HG03066 (cell line): ENCODE measurements at regions not wholly inside any gene's neighbourhood (a gene's known extent, or its start where the extent isn't known, plus 50 kb on each side); places are given as distances from the start of the nearest gene placed in this dataset.
"Not testable (repeated sequence)": the region's sequence is repeated elsewhere in the genome, so short reads cannot be mapped to it uniquely, and the experiment has no call there.

ENCODE experiments used
- ATAC-seq: cut with Tn5 transposase; IDR thresholded peaks from one replicate; pipeline ENCODE4 v1.9.1; 2021; ENCODE audit warnings: low read depth; ENCODE audit not compliant: unreplicated experiment

DNA sequence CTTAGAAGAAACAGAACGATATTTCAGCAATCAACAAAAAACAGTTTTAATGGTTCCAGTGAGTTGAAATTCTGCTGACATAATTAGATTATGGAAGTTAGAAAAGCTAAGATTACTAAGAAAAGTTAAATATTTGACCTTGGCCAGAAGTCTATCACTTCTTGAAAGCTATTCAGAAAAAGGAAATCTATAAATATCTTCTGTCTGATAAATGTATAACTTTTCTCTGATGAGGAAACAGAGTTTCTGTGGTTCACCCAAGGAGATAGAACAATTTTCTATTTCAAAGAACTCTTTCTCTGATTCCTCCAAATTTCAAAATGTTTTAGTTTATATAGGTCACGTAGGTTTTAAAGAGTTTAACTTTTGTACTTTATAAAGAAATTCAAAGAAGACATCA lies 438.4 kb upstream of the CHORDC1 start:
- no peak for ATAC-seq

DNA sequence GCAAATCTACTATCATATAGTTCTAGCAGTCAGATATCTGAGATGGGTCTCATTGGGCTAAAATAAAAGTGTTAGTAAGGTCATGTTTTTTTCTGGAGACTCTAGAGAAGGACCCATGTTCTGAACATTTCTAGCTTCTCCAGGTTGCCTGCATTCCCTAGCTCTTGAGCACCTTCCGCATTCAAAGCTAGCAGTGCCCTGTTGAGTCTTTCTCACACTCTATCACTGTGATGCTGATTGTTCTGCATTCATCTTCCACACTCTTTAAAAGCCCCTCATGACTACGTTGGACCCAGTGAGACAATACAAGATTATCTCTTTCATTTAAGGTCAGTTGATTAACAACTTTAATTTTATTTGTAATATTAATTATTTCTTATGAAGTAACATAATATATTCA lies 433.3 kb upstream of the CHORDC1 start:
- ATAC-seq, result no peak

DNA sequence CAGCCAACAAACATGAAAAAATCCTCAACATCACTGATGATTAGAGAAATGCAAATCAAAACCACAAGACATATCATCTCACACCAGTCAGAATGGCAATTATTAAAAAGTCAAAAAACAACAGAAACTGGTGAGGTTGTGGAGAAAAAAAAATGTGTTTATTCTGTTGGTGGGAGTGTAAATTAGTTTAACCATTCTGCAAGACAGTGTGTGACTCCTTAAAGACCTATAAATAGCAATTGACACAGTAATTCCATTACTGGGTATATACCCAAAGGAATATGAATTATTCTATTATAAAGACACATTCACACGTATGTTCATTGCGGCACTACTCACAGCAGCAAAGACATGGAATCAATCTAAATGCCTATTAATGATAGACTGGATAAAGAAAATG lies 427.3 kb upstream of the CHORDC1 start:
- ATAC-seq, result no peak

DNA sequence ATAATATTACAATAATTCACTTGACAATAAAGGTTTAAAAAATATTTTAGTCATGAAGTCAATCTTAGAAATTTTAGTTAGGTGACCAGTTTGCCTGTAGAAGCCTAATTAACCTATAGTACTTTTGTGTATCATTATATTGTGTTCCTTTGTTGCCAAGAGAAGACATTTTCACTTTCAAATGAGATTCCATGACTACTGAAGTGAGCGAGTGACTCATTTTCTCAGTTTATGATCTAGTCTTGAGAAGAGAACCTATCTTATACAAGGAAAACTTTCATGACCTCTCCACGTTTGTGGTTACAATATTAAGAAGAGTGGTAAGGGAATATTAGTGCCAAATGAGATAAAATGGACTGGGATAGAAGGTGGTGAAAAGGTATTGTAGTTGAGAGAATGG lies 423.9 kb upstream of the CHORDC1 start:
- no peak for ATAC-seq

DNA sequence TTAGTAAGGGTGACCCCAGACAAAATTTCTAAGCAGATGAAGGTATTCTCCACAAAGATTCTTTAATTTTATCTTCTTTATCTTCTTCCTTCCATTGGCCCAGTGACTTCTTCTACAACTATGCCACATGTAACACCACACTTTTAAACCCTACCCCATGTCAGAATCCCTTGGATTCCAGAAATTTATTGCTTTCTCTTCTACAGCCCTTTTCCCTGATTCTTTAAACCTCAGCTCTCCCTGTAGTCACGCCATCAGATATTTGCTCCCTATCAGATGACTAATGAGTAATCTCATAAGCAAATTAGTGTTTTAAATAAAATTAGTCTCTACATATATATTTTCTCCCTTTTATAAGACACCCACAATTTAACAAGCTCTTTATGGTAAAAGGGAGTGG lies 423.4 kb upstream of the CHORDC1 start:
- ATAC-seq, result no peak

DNA sequence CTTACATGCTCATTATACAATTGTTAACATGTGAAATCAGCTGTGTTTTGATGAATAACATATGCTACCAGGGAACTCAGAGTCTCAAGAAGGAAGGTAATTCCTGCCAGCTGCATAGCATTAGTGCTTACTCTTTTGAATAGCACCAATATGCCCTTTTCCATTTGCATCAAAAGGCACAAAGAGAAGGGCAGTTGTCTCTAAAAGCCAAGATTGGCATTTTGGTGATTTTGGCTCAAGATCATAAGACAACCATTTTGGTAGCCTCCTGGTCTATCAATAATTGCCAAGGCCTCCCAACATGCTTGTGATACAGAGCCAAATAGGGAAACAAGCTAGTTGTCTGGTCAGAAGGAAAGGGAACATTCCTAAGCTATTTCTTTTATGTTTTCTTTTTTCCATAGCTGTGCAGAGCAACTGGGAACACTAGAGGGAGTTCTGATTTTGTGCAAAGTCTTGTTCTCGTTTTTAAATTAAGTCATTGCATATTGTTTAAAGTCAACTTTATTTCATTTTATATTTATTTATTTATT lies 416.7 kb upstream of the CHORDC1 start:
- ATAC-seq, result no peak

DNA sequence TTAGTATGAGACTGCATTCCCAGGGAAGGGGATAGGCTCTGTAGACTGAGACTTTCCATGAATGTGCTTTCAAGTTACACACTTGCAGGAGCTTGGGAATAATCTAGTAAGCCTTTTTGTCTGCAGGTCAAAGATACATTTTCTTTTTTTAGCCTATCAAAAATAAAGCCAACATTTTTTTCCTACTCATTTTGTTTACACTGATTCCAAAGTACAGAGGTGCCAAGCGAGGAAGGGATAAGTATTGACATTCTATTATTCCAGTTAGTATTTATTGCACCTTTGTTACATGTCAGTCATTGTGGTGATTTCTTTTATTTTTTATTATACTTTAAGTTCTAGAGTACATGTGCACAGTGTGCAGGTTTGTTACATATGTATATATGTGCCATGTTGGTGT lies 413.0 kb upstream of the CHORDC1 start:
- ATAC-seq, result no peak

DNA sequence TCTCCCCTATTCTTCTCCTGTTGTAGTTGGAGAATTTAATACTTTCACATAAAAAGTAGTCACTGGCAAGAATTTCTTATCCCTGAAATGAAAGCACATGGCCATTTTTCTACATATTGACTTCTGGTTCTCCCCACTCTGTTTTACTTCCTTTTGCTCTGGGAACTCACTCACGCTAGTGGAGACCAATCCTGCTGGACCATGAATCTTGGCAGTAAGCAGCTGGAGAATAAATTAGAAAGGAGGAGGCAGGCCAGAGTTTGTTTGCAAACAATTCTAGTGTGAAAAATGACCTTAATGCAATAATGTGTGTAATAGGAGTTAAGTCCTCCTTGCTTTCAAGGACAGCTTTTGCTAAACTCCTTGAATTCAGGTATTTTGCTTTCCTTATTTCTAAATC lies 412.3 kb upstream of the CHORDC1 start:
- ATAC-seq, result no peak

DNA sequence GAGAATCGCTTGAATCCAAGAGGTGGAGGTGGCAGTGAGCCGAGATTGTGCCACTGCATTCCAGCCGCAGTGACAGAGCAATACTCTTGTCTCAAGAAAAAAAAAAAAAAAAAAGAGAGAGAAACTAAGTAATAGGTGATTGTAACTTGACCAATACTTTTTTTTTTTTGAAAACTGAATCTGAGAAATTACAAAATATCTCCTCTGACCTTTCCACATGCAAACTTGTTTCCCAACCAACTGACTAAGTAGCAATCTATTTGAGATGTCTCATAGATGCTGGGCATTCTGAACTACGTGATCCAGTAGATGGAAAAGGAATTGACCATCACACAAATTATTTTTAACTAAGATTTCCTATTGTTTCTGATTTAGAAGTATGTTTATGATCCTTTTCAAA lies 407.3 kb upstream of the CHORDC1 start:
- no peak for ATAC-seq

DNA sequence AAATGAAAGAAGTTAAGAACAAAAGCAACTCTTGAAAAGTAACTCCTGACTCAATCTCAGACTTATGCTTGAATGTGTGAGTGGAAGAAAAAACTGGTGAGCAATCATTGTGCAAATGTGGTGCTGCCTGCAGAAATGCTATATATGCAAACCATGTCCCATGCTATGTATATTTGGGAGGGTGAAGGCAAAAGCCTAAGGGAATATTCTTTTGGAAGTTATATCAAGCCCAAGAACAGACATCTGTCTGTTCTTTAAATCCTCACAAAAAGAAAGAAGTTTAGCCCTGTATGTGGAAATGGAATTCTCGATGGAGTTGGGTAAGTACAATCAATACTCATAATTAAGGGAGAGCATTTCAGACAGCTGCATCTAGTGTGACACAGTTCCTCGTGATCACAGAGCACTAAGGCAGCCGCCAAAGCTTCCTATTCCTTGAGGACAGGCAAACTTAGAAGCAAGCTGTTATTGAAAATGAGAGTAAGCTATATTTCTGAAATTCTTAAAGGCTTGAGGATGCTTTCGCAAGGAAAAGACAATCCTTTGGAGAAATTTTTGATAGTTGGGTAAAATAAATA lies 406.5 kb upstream of the CHORDC1 start:
- no peak for ATAC-seq

DNA sequence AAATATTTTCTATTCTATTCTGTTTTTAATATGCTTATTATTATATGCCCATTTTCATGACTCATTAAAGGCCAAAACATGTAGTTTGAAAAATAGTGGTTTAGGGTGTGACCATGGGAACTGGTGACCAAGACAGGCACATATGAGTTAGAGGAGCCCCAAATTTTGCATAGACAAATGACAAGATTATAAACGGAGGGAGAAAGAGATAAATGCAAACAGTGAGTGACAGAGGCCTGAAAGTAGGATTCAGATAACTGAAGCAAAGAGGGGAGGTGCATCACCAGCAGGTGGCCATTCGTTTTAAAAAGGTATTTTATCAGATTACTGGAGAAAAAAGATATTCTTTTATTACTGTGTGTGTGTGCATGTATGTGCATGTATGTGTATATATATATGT lies 391.5 kb upstream of the CHORDC1 start:
- no peak for ATAC-seq

DNA sequence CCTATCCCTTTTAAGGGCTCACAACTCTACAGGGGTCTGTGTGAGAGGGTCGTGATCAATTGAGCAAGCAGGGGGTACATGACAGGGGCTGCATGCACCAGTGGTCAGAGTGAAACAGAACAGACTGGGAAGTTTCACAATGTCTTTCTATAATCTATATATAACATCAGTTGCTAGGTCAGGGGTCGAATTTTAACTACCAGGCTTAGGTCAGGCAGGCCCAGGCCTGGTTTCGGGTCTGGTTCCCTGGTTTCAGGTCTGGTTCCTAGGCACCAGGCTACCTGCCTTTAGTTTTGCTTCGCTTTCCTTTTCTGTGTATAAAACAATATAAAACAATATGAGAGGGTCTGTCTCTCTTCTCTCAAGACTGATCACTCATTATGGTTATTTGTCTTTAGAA lies 390.2 kb upstream of the CHORDC1 start:
- ATAC-seq, result not testable (repeated sequence)

DNA sequence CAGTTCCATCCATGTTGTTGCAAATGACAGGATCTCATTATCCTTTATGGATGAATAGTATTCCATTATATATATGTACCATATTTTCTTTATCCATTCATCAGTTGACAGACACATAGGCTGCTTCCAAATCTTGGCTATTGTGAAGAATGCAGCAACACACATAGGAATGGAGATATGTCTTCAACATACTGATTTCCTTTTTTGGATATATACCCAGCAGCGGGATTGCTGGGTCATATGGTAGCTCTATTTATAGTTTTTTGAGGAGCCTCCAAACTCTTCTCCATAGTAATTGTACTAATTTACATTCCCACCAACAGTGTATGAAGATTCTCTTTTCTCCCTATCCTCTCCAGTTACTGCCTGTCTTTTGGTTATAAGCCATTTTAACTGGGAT lies 383.9 kb upstream of the CHORDC1 start:
- no peak for ATAC-seq

DNA sequence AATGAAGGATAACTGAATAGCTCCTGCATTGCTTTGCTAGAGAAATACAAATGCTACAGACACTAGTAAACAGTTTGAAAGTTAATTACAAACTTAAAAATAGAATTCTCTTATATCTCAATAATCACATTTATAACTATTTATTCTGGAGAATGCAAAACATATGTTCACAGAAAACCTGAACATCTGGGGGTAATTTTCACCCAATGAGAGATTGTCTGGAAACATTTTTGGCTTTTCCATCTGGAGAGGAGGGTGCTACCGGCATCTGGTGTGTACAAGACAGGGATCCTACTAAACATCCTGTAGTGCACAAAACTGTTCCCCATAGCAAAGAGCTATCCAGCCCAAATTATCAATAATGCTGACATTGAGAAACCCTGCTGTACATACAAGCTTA lies 378.4 kb upstream of the CHORDC1 start:
- ATAC-seq, result no peak

DNA sequence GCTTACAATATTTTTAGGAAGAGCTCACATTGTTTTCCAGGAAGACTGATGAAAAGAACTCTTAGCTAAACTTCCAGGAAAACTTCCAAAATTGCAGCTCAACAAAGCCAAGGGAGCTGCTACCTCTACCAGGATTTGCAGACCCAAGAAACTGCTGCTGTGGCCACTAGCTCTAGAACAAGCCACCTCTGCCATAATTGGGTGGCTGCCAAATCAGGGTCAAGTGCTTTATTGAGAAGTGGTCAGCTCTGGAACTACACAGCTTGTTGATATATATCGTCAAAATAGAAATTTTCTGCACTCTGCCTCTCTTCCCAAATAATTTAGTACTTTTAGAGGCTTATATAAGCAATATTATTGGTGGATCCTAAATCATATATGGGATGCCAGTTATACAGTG lies 371.8 kb upstream of the CHORDC1 start:
- no peak for ATAC-seq

DNA sequence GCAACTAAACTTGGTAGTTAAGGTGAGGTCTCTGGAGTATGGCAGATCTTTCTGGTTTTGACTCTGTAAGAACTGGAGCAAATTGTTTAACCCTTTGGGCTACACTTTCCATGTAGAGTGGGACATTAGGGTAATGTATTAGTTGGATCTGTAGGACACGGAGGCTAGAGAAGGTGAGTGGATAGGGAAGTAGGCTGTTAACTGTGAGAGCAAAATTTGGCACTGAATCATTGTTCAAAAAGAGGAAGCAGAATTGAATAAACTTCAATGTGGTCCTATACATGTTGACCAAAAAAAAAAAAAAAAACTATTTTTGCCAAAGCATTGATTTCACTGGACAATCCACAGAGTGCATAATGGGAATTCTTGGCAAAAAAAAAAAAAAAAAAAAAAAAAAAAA lies 370.2 kb upstream of the CHORDC1 start:
- ATAC-seq, result no peak

DNA sequence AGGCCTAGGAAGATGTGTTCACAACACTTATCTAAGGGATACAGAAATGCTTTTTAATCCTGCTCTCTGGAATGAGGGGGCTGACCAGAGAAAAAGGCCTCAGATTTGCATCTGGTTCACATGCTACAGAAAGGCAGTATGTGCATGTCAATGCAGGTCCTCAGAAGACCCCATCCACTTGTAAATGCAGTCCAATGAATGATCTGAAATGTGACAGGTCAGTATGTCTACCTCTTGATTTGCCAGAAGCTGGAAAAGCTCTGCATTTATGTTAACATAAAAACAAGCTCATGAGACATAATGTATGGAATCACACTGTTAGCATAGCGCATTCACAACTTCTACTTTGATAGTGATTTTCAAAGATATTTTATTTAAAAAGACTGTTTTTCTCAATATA lies 367.4 kb upstream of the CHORDC1 start:
- no peak for ATAC-seq

DNA sequence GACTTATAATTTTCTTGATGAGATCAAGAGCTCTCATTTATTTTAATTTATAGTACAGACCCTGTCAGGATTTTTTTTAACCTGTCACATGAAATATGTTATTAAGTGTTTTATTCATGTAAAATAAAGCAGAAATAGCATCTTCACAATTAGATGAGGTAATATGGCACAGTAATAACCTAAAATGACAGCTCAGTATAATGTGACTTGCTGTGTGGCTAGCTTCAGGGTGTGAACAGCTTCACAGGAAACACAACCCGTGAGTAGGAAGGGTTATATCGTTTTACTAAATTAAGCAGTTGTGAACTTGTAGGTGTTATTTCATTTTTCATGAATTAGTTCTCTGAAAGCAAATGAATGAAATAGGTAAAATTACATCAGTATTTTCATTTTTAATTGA lies 366.9 kb upstream of the CHORDC1 start:
- ATAC-seq, result no peak

DNA sequence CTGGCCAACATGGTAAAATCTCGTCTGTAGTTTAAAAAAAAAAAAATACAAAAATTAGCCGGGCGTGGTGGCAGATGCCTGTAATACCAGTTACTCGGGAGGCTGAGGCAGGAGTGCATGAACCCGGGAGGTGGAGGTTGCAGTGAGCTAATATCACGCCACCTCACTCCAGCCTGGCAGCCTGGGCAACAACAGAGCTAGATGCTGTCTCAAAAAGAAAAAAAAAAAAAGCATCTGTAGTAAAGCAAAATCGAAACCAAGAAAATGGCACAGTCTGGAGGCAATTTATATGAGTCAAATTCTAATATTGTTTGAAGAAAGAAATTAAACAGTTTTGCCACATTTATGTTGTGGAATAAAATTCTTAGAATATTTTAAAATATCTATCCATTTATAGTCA lies 365.0 kb upstream of the CHORDC1 start:
- ATAC-seq, result no peak

DNA sequence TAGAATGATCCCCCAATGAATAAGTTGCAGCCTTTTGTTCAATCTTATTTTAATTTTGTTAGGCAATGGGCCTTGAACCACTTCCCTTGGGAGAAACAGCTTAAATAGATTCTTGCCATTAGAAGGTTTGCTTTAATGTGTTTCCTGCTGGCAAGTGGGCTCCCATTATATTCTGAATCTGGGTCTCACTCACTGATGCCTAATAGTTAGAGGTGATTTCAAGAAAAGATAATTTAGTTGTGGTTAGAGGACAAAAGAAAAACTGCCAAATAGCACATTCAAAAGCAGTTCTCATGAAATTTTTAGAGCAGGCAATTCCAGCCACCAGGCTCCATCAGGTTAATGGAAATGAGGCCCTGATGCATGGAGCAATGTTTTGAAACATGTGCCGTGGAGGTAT lies 362.6 kb upstream of the CHORDC1 start:
- ATAC-seq, result no peak

DNA sequence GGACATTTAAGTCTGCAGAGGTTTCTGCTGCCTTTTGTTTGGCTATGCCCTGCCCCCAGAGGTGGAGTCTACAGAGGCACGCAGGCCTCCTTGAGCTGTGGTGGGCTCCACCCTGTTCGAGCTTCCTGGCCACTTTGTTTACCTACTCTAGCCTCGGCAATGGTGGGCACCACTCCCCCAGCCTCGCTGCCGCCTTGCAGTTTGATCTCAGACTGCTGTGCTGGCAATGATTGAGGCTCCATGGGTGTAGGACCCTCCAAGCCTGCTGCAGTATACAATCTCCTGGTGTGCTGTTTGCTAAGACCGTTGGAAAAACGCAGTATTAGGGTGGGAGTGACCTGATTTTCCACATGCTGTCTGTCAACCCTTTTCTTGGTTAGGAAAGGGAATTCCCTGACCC lies 360.1 kb upstream of the CHORDC1 start:
- not testable (repeated sequence) for ATAC-seq

DNA sequence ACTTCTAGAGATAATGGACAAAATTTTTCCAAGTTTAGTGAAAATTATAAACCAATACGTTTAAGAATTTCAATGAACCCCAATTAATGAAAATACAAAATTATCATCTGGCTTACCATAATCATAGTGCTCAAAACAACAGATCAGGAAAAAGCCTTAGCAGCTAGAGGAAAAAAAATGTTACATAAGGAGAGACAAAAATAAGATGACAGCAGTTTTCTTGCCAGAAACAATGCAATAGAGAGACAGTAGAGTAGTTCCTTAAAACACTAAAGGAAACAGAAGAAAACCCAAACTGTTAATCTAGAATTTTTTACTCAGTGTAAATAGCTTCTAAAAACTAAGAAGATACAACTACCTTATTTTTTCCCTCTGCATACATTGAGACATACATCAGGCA lies 341.7 kb upstream of the CHORDC1 start:
- no peak for ATAC-seq

DNA sequence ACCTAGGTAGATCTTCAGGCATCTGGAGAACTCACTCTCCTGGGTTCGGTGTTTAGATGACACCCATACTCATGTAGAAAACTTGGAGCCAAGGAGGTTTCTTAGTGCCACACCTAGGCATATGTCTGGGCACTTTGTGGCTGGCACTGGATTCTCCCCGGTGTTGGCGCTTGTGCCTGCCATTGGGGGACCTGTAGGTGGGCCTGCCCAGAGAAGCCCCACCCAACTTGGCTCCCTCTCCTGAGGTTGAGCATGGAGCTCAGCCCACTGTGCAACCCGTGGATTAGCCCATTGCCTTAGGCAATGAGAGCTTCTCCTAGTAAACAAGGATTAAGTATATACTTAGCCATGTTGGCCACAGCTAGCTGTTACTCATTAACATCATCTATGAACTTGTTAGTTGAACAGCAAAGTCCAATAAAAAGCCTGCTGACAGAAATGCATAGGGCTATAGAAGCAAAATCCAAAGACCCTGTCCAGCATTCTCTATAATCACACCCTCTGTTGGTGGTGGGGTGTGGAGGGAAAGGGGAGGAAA lies 335.5 kb upstream of the CHORDC1 start:
- ATAC-seq, result no peak
